PFSK-1 (cell line): ENCODE measurements at regions not wholly inside any gene's neighbourhood (a gene's known extent, or its start where the extent isn't known, plus 50 kb on each side); places are given as distances from the start of the nearest gene placed in this dataset.

Experiments used
- FOXP2 ChIP-seq: optimal IDR thresholded peaks from 2 replicates; pipeline ENCODE3; 2011; ENCODE audit warnings: borderline replicate concordance, control low read depth, inconsistent platforms; ENCODE audit not compliant: insufficient read depth; ENCODE audit errors: extremely low read length, extremely low read depth
- POLR2AphosphoS5 ChIP-seq: IDR thresholded peaks from 2 replicates; pipeline ENCODE4 v1.6.1; 2012; ENCODE audit warnings: low read depth, mild to moderate bottlenecking, control low read depth, low read length, moderate library complexity
- SIN3A ChIP-seq: IDR thresholded peaks from 2 replicates; pipeline ENCODE4 v1.6.1; 2012; ENCODE audit warnings: mild to moderate bottlenecking, low read length, moderate library complexity, borderline replicate concordance; ENCODE audit not compliant: insufficient read depth
- TAF1 ChIP-seq: IDR thresholded peaks from 2 replicates; pipeline ENCODE4 v1.6.1; 2012; ENCODE audit warnings: low read length, control low read depth, borderline replicate concordance; ENCODE audit not compliant: insufficient read depth
- TF ChIP-seq, protein P1 (sequence below), 2 experiments: IDR thresholded peaks; 2 replicates each; pipeline versions ENCODE4 v1.6.1 to v1.8.0; 2011 to 2012; ENCODE audit warnings: low read depth in 2 of 2, low read length in 2 of 2, control low read depth in 1 of 2, inconsistent platforms in 1 of 2, mild to moderate bottlenecking in 1 of 2, moderate library complexity in 1 of 2; ENCODE audit not compliant: insufficient read depth in 1 of 2

DNA sequence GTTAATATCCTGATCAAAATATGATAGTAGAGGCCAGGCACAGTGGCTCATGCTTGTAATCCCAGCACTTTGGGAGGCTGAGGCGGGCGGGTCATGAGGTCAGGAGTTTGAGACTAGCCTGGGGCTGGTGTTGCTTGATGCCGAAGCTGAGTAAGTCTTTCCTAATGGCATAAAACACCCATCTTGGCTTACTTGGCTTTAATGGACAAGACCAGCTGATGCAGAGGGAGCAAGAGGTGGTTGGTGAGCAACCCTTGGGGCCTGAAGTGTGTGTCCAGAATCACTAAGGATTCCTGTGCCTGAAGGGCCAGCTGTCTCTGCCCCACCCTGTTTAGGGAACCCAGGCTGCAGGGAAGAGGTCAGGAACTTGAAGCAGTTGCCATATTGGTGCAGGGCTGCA is 217.2 kb downstream of the ARL4C start:
- TF ChIP-seq, protein P1, sequence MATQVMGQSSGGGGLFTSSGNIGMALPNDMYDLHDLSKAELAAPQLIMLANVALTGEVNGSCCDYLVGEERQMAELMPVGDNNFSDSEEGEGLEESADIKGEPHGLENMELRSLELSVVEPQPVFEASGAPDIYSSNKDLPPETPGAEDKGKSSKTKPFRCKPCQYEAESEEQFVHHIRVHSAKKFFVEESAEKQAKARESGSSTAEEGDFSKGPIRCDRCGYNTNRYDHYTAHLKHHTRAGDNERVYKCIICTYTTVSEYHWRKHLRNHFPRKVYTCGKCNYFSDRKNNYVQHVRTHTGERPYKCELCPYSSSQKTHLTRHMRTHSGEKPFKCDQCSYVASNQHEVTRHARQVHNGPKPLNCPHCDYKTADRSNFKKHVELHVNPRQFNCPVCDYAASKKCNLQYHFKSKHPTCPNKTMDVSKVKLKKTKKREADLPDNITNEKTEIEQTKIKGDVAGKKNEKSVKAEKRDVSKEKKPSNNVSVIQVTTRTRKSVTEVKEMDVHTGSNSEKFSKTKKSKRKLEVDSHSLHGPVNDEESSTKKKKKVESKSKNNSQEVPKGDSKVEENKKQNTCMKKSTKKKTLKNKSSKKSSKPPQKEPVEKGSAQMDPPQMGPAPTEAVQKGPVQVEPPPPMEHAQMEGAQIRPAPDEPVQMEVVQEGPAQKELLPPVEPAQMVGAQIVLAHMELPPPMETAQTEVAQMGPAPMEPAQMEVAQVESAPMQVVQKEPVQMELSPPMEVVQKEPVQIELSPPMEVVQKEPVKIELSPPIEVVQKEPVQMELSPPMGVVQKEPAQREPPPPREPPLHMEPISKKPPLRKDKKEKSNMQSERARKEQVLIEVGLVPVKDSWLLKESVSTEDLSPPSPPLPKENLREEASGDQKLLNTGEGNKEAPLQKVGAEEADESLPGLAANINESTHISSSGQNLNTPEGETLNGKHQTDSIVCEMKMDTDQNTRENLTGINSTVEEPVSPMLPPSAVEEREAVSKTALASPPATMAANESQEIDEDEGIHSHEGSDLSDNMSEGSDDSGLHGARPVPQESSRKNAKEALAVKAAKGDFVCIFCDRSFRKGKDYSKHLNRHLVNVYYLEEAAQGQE (IDR thresholded peaks at IDR 0.05; ENCODE audit: insufficient read depth in 1 of 2, low read depth in 2 of 2, low read length in 2 of 2): no peak
- TF ChIP-seq TAF1 (no peak), POLR2AphosphoS5 (no peak), SIN3A (no peak), FOXP2 (no peak)
